ENCODE measurements at regions not wholly inside any gene's neighbourhood (a gene's known extent, or its start where the extent isn't known, plus 50 kb on each side); places are given as distances from the start of the nearest gene placed in this dataset.

DNA sequence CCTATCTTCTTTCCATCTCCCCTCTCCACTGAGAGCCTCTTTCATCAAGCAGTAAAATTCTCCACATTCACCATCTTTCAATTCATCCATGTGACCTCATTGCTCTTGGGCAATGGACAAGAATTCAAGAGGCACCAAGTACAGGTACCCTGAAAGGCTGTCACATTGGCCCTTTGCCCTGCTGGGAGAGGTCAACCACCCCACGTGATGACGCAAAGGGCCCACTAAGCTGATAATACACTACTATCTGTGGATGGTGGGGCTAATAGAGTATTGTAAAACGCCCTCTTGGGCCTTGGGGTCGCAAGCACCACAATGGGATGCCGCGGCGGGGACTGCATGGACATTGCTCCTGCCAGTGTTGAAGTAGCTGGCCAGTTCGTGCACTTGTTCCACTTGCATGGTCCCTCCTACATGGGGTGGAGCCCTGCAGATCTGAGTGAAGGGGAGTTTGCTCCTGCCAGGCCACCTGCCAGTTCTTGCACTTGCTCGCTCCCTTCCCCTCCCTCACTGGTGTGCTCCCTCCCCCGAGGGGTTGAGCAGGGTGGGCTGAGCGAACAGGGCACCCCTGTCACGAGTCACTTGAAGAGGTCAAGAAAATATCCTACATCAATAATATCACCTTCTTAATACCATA lies 1578.8 kb upstream of the RAG2 start:
- Histone ChIP-seq H3K27ac (ENCODE audit: extremely low read length, insufficient read depth, low read length) (no peak overlapping the region), H3K4me1 (ENCODE audit: insufficient read depth, low read length) (peaks cover 8% of the 10 kb centered on the region), H3K79me2 (ENCODE audit: insufficient read depth, low read length) (no peaks in the 10 kb centered on the region), H3K27me3 (ENCODE audit: control insufficient read depth in 1 of 2, insufficient read depth in 2 of 2, low read length in 2 of 2) (no peaks in the 10 kb centered on the region), H3K36me3 (replicated peaks in 1 of 2; ENCODE audit: control insufficient read depth in 1 of 2, insufficient read depth in 2 of 2, low read length in 2 of 2) (no peaks in the 10 kb centered on the region), H4K20me1 (ENCODE audit: insufficient read depth, low read length) (no peaks in the 10 kb centered on the region), H3K4me3 (replicated peaks in 1 of 3; ENCODE audit: insufficient read depth in 1 of 3, low read depth in 2 of 3, low read length in 3 of 3) (no peak overlapping the region), H3K9ac (ENCODE audit: insufficient read depth, low read depth, low read length) (no peak overlapping the region), H3K9me3 (ENCODE audit: low read length) (peaks cover 31% of the 10 kb centered on the region), H2AFZ (ENCODE audit: low read length) (no peak overlapping the region), H3K4me2 (ENCODE audit: low read depth, low read length) (no peak overlapping the region)
- POLR2A ChIA-PET, result no interaction called here
- in situ Hi-C loops (cut with HindIII; ENCODE audit: extremely low pct_ligation_motif_present, low pct_unique_long_range_greater_than_20kb), result no loop called here
- DNase-seq (ENCODE audit: low spot score) (no peak), FAIRE-seq (no peak), ATAC-seq (no peak)
- 25% methylated on average over 4 of the region's 12 CpGs for WGBS (ENCODE audit: low lambda C conversion rate)
- CTCF ChIA-PET (ENCODE audit: low intra/inter-chr PET ratio, low total read pairs), result no interaction called here
- TF ChIP-seq ZFAT (CRISPR knock-in tag; conservative IDR thresholded peaks at IDR 0.05), result no peak
- TF ChIP-seq ZFYVE20 (CRISPR knock-in tag; IDR thresholded peaks at IDR 0.05; ENCODE audit: borderline replicate concordance, low read depth), result no peak
- TF ChIP-seq JARID2 (CRISPR knock-in tag; IDR thresholded peaks at IDR 0.05; ENCODE audit: insufficient replicate concordance), result no peak
- no peak for TF ChIP-seq MYNN (CRISPR knock-in tag; IDR thresholded peaks at IDR 0.05; ENCODE audit: low read depth)
- TF ChIP-seq GZF1 (CRISPR knock-in tag; IDR thresholded peaks at IDR 0.05), result no peak
- no peak for TF ChIP-seq NBN (conservative IDR thresholded peaks at IDR 0.05)
- TF ChIP-seq, protein P1, sequence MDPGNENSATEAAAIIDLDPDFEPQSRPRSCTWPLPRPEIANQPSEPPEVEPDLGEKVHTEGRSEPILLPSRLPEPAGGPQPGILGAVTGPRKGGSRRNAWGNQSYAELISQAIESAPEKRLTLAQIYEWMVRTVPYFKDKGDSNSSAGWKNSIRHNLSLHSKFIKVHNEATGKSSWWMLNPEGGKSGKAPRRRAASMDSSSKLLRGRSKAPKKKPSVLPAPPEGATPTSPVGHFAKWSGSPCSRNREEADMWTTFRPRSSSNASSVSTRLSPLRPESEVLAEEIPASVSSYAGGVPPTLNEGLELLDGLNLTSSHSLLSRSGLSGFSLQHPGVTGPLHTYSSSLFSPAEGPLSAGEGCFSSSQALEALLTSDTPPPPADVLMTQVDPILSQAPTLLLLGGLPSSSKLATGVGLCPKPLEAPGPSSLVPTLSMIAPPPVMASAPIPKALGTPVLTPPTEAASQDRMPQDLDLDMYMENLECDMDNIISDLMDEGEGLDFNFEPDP (CRISPR knock-in tag; conservative IDR thresholded peaks at IDR 0.05), result no peak
- no peak for TF ChIP-seq ZNF564 (CRISPR knock-in tag; IDR thresholded peaks at IDR 0.05)
- no peak for TF ChIP-seq ZNF317 (CRISPR knock-in tag; IDR thresholded peaks at IDR 0.05)
- no peak for TF ChIP-seq THYN1 (CRISPR knock-in tag; IDR thresholded peaks at IDR 0.05; ENCODE audit: borderline replicate concordance, low read depth)
- TF ChIP-seq ATRX (CRISPR knock-in tag; IDR thresholded peaks at IDR 0.05; ENCODE audit: borderline replicate concordance), result no peak
- no TSS peak for BruUV-seq (replicated peaks)
- intact Hi-C loops (cut with micrococcal nuclease; ENCODE audit: unreplicated experiment), result no loop called here

All from HepG2 (cell line).